SK-N-DZ (cell line): ENCODE measurements at regions not wholly inside any gene's neighbourhood (a gene's known extent, or its start where the extent isn't known, plus 50 kb on each side); places are given as distances from the start of the nearest gene placed in this dataset.

Source experiments
- DNase-seq: peaks from one replicate; pipeline ENCODE4 v3.0.0-alpha.2; 2015; ENCODE audit warnings: low spot score

DNA sequence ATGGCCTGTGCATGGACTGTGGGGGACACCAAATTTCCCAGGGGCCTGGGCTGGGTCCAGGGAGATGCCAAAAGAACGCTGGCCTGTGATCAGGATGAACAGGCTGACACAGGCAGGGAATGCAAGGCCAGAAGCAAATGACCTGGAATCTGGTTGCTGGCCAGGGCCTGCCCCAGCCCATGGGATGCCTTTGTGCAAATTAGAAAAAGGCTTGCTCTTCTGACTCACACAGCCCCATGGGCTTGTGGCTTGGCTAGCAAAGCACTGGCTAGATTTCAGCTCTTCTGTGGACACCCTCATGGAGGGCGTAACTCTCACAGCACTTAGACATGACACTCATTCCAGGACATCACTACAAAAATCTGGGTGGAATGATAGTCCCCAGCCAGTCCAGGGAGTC is 356.0 kb downstream of the SHQ1 start:
- DNase-seq, result no peak

DNA sequence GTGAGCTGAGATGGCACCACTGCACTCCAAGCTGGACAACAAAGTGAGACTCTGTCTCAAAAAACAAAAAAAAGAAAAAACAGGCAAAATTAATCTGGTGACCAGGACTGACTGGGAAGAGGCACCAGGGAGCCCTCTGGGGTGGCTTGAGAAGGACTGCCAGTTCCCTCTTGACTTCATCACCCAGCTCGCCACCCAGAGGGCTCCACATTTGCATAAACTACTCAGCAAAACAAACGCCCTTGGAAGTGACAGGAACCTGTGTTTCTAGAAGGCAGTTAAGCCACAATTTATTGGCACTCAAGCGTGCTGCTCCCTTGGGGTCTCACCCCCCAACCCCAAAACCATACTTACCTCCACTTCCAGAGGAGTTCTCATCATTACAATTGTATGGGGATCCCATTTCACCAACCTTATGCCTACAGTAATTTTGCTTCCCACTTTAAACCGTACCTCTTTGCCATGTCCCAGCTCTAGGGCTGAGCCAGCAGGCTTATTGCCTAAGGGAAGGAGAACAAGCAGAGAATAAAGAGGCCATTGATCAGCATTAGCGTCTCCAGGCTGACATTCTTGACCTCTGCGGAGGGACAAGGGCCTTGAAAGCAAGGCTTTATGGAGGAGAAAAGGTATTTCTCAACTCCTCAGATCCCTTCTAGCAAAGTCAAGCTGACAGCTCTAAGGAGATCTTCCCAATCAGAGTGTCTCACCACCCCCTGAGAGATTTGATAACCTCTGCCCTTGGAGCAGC is 357.4 kb downstream of the SHQ1 start:
- no peak for DNase-seq

DNA sequence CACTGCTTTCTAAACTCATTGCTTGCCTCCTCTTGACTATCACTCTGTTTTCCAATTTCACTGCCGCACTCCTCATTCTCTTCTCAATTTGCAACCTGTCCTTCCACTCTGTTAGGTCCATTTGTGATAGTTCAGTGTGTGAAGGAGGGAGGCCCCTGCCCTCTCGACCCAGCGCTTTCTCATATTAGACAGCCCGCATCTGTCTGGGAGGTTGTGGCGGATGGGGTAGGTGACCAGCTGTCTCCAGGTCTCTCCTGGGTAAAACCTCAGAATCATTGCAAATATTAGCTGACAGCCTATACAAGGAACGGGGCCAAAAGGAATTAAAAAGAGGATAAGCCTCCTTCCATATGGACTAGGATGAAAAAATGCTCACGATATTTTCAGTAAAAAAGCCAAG is 358.3 kb downstream of the SHQ1 start:
- DNase-seq, result no peak

DNA sequence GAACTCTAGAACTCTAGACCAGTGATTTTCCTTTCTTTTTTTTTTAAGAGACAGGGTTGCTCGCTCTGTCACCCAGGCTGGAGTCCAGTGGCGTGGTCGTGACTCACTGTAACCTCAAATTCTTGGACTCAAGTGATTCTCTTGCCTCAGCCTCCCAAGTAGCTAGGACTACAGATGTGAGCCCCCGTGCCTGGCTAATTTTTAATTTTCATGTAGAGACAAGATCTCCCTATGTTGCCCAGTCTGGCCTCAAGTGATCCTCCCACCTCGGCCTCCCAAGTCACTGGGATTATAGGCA is 359.6 kb downstream of the SHQ1 start:
- DNase-seq, result no peak

DNA sequence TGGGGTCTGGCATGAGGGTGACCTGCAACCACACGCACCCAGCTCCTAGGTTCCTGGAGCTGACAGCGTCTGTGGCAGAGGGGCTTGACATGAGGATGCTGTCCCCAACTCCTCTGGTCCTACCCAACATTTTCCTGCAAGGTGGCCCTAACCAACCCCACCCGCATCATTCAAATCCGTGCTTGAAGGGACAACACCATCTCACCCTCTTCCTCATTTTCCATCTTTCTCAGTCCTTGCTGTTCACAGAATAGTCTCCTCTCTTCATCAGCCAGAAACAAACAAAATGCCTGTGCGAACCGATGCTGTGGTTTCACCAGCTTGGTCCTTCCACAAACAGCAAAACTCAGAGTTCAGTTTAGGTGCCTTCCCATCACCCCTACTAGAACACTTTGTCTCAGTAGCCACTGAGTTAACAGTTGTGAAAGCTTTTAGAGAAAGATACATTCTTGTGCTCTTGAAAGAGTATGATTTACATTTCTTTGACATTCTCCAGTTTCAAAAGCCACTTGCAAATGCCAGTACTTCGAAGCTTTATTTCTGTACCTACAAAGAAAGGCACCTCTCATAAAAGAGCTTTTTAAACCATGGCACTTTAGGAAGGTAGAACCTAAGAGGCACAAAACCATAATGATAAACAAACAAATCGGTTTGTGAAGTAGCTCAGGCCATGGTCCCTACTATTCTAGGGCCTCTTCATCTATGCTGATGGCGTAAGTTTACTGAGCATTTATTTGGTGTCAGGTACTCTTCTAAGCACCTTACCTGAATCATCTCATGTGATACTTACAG is 360.1 kb downstream of the SHQ1 start:
- DNase-seq, result no peak

DNA sequence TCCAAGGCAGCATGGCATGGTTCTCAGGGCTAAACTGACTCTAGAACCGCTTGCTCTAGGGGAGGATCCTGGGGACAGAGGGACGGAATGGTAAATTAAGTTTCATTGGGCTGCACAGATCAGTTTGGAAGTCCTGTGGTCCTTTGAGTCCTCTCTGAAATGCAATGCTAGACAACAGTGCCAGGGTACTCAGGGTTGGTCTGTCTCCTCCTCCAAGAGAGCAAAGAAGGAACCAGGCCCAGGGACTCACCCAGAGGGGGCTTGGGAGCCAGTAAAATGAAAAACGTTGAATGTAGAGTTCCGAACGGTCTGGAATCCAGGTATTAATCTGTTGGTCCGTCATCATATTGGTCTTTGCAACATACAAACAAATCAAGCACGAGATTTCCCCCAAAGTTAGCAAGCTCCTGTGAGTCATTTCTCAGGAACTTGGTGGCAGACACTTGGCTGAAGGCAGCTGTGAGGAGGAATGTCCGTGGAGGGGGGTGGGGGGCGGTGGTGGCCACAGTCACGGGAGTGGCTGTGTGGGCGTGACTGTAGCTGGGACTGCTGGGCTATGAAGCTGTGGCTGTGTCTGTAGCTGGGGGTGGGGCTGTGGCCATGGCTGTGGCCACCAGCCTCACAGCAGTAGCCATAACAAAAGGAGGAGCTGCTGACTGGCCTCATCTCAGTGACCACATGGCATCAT is 361.0 kb downstream of the SHQ1 start:
- no peak for DNase-seq

DNA sequence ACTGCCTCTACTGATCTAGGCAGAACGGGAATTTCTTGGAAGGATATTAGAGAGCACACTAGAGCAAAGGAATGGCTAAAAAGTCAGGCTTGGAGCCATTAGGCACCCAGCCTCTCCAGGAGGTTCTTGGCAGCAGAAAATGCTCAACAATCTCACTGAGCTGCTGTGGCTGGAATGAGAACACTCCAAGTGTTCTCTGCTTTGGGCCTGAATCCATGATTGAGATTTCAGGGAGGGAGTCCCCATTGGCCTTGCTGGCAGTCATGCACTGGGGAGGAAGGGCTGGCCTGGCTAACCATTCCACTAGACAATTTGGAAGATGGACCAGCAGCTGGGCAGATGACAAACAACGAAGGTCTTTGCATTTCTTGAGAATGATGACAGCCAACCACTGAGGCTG is 362.6 kb downstream of the SHQ1 start:
- DNase-seq, result no peak

DNA sequence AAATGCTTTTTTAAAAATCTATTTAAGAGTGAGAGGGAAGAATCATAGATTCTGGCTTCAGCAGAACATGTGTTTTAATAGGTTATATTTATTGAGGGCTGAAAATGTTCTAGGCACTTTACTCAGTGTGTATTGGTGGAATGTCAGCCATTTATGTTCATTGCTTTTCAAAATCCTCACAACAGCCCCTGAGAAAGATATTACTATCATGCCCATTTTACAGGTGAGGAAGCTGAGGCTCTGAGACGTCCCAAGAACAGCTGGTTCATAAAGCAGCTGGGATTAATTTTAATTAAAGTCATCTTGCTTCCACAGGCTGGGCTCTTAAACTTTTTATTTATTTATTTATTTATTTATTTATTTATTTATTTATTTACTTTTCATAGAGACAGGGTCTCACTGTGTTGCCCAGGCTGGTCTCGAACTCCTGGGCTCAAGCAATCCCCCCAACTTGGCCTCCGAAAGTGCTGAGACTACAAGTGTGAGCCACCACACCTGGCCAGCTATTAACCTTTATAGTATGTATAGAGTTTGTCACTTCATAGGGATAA is 364.6 kb downstream of the SHQ1 start:
- DNase-seq, result no peak

DNA sequence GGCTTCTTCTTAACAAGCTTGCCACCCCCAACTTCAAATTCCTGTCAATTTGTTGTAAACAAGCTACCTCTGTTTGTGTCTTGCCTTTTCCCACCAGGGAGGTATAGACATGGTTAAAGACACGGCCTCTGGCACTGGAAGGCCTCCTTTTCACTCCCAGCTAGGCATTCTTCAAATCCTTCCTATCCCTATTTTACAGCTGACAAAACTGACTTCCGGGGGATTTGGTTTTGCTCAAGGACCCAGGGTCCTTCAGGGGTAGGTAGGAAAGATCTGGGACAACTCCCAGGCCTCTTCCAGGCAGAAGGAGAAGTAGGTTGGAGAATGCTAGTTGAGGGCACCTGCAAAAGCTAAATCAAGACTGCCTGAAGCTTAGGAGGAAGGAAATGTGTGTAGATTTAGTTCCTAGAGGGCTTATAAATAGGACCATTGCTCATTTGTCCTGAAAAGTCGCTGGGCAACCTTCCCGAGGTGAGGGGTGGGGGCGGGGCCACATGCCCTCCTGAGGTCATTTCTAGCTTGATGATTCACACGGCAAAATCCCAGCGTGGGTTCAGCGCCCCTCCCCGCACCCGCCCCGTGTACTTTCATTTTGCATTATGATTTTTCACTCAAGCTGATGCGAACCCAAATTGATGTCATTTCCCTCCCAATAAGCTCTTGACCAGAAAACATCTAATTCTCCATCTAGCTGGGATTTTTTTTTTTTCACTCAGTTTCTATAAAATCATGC is 365.5 kb downstream of the SHQ1 start:
- no peak for DNase-seq

DNA sequence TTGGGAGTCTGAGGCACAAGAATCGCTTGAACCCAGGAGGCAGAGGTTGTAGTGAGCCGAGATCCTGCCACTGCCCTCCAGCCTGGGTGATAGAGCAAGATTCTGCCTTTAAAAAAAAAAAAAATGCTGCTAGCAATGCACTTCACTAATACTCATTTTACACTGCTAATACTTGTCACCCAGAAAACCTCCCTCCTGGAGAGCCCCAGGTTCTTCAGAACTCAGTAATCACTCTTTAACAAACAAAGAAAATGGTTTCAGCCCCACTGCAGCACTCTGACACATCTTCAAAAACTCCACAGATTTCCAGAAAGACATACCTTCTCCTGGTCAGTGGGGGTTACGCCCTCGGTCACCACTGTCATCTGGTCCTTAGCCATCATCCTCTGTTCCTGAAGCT is 366.7 kb downstream of the SHQ1 start:
- DNase-seq, result no peak

DNA sequence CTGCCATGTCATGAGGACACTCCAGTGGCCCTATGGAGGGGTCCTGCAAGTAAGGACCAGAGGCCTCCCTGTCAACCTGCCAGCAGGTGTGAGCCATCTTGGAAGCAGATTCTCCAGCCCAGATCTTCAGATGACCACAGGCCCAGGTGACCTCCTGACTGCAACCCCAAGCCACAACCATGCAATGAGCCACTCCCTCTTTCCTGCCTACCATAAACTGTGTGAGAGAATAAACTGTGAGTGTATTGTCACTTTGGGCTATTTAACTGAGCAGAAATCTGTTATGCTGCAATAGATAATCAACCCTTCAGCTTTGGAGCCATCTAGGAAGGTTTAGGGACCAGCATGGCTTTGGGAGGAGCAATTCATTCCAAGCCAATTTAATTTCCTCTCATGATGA is 367.9 kb downstream of the SHQ1 start:
- no peak for DNase-seq

DNA sequence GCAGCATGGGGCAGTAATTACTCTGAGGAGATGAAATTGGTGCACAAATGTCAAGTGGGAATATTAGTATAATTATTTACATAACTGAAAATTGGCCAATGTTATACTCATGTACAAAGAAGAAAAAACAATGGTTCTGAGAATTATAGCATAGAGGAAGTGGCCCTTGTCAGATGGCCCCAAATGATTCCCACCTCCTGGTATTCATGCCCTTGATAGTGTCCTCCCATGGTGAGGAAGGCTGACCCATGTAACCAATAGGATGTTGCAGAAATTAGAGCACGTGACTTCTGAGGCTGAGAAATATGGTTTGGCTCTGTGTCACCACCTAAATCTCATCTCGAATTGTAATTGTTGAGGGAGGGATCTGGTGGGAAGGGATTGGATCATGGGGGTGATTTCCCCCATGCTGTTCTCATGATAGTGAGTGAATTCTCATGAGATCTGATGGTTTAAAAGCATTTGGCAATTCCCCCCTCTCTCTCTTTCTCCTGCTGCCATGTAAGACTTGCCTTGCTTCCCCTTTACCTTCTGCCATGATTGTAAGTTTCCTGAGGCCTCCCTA is 368.5 kb downstream of the SHQ1 start:
- DNase-seq, result no peak

DNA sequence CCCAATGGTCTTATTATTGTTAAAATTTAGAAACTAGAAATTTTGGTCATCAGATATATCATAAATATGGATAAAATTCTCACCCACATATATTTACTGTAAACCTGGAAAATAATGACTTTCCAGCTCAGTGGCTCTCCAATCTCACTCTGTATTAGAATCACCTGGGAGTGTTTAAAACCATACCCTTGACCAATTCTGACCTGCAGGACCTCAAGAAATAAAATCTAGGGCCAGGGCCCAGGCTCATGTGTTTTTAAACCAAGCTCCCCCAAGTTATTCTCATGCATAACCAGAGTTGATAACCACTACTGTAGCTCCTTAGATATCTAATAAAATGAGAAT is 372.1 kb downstream of the SHQ1 start:
- DNase-seq, result no peak

DNA sequence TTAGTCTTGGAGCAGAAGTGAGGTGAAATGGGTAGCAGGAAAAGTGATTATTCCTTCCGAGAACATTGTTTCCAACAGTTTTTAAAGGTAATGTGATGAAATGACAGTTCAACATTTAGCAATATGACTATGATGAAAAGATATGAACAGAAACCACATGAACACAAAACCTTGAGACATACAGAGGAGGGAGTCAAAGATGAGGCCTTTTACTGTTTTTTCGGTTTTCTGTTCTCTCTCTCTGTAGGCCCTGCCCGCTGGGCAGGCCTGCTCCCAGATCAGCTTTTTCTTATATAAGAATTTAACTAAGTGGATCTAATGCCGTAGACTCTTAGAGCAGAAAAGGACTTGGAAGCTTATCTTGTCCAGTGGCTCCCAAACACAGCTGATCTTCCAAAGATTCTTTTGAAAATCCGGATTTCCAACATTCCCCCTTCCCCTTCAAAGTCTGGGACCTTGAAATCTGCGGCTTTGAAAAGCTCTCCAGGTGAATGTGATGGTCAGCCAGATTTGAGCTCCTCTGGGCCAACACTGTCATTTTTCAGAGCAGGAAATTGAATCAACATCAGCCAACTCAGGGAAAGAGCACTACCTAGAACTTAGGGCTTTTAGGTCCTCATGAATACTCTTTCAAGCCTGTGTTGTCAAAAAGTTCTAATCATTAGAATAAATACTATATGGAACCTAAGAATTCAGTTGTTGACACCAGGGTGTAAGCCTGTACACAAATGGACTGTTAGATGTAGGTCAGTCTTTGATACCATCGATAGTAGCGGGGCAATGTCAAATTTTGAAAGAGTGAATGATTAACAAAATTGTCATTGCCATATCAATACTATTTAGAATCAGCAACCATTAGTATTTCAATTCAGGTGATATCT is 372.7 kb downstream of the SHQ1 start:
- no peak for DNase-seq

DNA sequence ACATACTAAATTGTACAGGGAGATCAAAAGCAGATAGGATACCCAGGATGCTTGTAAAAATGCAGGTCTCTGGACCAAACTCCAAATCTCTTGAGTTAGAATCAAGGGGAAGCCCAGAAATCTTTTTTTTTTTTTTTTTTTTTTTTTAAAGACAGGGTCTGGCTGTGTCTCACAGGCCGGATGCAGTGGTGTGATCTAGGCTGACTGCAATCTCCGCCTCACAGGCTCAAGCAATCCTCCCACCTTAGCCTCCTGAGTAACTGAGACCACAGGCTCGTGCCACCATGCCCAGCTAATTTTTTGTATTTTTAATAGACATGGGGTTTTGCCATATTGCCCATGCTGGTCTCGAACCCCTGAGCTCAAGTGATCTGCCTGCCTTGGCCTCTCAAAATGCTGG is 373.5 kb downstream of the SHQ1 start:
- no peak for DNase-seq

DNA sequence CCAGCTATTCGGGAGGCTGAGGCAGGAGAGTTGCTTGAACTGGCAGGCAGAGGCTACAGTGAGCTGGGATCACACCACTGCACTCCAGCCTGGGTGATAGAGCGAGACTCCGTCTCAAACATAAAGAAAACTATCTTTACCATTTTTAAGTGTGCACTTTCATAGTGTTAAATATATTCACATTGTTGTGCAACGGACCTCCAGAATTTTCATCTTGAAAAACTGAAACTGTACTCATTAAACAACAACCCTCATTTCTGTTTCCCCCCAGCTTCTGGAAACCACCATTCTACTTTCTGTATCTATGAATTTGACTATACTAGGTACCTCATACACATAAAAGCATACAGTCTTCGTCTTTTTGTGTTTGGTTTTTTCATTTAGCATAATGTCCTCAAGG is 375.1 kb downstream of the SHQ1 start:
- no peak for DNase-seq

DNA sequence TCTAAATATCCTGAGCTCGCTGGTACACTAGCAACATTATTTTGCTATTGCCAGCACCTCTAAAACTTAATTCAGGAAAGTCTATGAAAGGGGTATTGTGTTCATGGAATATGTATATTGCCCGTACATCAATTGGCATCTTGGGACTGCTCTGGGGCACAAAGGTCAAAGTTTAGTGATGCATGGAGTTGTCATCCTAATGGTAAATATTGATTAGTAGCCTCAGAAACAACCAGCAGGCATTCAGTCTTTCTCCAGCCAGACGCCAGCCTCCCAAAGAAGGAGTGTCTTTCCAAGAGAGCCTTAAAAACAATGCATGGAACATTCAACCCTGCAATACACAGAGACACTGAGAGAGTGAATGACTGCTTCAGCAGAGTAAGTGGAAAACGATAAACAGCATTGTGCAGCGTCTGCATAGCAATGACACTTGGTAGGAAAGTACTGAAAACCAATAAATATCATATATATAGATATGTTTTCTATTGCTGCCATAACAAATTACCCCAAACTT is 377.3 kb downstream of the SHQ1 start:
- no peak for DNase-seq

DNA sequence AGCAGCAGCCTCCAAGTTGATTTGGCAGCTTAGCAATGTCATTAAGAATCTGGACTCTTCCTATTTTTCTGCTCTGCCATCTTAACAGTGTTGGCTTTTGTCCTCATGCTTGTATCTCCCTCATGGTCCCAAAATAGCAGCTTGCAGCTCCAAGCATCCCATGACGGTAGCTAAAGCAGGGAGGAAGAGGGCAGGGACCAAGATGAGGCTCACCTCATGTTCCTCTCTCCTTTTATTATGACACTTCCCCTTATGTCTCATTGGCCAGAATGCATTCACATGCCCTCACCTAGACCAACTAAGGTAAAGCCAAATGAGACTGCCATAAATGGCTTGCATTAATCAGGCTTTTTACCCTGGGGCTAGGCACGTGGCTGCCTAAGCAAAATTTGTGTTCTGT is 382.4 kb downstream of the SHQ1 start:
- no peak for DNase-seq

DNA sequence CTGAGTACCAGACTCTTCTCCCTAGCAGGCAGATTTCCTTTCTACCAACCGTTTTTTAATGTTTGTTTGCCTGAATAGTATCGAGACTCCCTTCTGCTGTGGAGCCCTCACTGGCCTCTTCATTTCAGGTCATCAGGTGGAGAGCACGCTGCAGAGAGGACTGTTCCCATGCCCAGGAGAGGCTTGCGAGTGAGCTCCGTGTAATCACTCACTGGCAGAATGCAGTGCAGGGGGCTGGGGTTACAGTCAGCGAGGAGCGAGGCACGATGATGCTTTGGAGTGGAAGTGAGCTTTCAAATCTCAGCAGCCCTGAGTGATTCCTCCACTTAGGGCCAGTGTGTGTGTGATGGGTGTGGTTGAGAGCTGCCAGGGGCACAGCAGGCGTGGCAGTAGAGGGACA is 385.2 kb downstream of the SHQ1 start:
- DNase-seq, result no peak

DNA sequence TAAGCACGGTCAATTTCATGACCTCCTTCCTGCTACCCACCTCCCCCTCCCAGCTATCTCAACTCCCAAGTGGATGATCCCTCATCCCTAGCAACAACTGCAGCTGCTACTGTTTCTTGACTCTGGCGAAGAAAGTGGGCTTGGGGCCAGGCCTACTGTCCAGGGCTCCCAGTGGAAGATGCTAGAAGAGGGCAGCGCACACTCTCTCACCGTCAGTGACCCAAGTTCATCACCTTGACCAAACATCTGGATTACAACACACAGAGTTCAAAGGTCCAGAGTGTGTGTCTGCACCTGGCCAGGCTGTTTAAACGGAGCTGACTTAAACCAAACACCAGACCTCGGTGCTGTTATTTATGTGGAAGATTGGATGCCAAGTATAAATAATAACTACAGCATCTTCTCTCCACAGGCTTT is 385.6 kb downstream of the SHQ1 start:
- no peak for DNase-seq
